HG03108 (cell line): ENCODE measurements at regions not wholly inside any gene's neighbourhood (a gene's known extent, or its start where the extent isn't known, plus 50 kb on each side); places are given as distances from the start of the nearest gene placed in this dataset.

Source experiments
- ATAC-seq: cut with Tn5 transposase; IDR thresholded peaks from one replicate; pipeline ENCODE4 v1.9.1; 2021; ENCODE audit warnings: moderate library complexity; ENCODE audit not compliant: unreplicated experiment

DNA sequence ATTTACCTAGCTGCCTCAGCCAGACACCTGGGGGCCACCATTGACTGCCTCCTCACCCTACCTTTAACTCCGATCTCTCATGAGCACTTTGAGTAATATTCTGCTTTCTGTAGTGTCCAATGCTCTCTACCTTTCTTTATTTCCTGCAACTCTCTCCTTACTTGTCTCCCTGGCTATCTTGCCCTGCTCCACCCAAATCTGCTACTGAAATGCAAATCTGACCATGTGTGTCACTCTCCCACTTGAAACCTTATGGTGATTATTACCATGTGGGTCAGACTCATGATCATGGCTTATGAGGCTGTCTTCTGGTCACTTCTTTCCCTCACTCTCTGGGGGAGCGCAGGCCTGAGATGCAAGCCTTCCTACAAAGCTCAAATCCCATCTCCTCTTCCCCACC lies 83.3 kb downstream of the INSIG2 start:
- ATAC-seq, result no peak

DNA sequence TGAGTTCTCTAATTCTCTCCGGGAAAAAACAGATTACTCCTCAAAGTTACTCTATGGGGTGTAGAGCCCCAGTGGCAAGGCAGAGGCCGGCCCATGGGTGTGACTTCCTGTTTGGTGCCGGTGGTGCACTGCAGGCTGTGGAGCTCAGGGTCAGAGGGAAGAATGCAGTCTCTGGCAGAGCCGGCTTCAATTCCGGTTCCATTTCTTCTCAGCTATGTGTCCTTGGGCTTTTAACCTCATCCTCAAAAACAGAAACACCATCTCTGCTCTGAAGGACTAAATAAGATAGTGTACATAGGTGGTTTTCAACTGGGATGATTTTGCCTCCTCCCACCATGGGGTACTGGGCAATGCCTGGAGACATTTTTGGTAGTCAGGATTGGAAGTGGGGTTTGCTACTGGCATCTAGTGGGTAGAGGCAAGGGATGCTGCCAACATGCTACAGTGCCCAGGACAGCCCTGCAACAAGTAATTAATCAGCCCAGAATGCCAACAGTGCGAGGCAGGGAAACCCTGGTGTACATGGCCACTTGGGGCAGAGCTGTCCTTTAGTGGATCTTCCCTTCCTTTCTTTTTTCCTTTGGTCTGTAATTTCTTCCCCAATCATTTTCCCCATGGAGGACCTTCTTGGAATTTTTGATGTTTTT lies 81.2 kb downstream of the INSIG2 start:
- ATAC-seq, result peak; percentile 72

DNA sequence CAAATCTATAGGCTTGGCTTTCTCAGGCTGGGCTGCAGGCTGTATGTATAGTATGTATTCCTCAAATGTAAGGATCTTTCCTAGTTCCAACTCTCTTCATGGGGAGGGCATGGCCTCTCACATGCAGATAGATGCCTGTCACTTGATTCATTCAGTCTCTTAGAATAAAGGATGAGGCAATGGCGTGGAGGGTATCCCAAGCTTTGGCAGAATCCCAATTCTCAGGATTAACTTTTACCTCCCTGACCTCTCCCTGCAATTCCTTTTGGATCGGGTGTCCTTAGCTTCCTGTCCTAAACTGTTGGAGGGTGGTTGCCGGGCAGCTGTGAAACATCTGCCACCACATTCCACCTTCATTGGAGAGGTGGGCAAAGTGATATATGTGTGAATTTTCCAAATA lies 80.3 kb downstream of the INSIG2 start:
- no peak for ATAC-seq

DNA sequence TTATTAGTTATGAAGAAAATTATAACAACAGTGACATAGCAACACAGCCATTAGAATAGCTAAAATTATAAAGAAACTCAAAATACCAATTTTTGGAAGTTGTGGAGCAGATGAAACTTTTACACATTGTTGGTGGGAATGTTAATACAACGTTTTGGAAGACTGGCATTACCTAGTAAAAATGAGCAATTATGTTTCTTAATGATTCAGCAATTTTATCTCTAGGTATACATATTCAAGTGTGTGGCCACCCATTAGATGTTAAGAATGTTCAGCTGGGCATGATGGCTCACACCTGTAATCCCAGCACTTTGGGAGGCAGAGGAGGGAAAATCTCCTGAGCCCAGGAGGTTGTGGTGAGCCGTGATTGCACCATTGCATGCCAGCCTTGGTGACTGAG lies 78.8 kb downstream of the INSIG2 start:
- ATAC-seq, result no peak

DNA sequence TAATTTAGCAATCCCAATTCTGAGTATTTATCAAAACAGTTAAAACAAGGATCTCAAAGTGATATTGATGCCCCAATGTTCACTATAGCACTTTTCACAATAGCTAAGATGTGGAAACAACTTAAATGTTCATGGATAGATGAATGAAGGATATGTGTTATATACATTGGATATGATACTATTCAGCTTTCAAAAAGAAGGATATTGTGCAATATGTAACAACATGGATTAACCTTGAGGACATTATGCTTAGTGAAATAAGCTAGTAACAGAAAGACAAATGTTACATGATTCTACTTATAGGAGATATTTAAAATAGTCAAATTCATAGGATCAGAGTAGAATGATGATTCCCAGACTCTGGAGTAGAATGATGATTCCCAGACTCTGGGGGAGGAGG lies 78.0 kb downstream of the INSIG2 start:
- ATAC-seq, result no peak

DNA sequence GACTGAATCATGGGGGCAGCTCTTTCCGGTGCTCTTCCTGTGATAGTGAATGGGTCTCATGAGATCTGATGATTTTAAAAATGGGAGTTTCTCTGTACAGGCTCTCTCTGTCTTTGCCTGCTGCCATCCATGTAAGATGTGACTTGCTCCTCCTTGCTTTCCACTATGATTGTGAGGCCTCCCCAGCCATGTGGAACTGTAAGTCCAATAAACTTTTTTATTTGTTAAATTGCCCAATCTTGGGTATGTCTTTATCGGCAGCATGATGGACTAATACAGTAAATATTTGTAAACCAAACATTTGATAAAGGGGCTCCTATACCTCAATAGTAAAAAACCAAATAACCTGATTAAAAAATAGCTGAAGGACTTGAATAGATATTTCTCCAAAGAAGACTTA lies 77.3 kb downstream of the INSIG2 start:
- ATAC-seq, result no peak
